Islet of Langerhans (tissue), 1 donor: ENCODE measurements at regions not wholly inside any gene's neighbourhood (a gene's known extent, or its start where the extent isn't known, plus 50 kb on each side); places are given as distances from the start of the nearest gene placed in this dataset.

Experiments used
- FAIRE-seq: peaks from one replicate; lab custom pipeline; 2011; peaks lifted over from hg19 to GRCh38; lab: Jason Lieb, UNC

DNA sequence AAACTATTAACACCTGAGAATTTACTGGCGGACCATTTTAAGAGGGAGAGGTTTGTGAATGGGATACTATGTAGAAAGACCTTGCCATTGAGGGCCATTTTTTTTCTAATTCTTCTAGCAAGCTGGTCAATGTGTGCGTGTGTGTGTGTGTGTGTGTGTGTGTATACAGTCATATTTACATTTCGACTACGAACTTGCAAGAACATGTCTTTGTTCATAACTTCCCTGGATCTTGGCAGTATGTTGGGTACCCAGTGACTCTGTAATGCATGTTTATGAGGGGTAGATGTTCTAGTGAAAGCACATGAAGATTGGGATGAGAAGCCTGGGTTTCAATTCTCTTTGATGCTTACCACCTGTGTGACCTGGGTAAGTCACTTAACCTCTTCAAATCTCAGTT is 133.6 kb downstream of the UBE2E3 start:
- no peak for FAIRE-seq

DNA sequence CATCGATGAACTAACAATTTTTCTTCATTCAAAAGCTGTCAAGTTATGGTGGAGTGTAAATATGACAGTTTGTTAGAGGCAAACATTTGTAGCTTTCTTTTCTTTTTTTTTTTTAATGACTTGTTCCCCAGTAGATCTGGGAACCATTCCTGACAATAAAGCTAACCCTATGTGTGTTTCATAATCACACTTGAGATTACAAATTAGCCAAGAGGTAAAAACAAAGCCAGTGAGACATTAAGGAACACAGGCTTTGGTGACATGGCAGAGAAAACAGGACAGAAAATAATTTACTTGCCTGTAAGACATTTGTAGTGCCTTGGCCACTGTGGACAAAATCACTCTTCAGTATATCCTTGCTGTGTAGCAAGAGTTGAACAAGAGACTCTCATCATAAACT is 135.9 kb downstream of the UBE2E3 start:
- FAIRE-seq, result no peak

DNA sequence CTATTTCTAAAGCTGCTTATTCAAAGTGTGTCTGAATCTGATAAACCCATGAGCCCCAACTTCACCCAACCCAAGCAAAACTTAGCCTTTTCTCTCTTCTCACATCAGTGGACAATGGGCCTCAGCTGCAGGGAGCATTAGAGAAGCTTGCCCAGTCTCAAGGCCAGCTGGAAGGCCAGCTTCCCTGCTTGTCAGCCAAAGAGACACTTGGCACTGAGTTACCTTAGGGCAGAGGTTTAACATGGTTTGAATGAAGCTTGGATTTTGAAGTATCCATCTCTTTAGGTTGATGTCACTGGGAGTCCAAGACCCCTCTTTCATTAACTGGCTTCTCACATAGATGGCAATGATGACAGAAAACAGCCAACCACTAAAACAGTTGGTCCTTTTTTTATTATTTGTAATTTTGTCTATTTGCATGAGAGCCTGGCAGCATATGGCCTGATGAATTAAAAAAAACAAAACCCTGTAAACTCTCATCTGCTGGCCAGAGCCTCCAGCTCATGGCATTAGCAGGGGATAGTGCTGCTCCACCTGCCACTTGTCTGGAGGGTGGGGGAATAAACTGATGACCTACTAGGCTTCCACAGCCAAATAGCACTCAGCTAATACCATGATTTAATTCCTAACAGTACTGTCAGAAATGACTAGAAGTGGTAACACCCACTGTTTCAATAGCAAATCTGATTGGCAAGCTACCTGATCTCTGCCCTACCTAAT is 137.0 kb downstream of the UBE2E3 start:
- FAIRE-seq, result no peak

DNA sequence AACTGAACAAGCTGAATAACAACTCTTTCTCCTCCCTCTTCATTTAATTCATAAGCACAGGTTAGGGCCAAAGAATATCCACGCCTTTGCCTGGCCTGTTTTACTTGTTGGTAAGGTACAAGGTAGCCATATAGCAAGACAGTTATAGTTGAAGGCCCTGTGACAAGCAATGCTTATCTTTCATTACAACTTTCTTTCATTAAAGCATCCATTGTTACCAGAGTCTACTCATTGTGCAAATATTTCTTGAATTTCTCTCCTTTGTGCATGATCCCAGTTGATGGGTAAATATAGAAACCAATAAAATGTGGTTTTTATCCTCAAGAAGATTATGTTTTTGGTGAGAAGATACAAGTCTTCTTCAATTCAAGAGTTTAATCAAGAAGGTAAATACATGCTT is 140.2 kb downstream of the UBE2E3 start:
- no peak for FAIRE-seq

DNA sequence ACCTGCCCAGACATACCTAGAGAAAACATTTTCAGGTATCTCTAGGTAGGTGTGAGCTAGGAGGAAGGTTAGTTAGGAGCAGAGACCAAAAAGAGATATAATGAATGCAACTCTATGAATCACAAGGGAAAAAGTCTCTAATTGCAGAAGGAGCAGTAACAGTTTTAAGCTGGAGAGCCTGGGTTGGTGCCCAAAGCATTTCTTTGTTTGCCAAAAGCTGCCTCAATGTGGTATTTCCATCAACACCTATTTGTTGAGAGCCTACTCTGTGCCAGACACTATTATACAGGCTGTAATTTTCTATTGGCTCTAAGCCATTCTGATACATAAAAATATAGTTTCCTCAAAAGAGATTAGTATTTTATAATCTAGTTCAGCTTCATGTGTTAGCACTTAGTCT is 141.6 kb downstream of the UBE2E3 start:
- FAIRE-seq, result no peak

- FAIRE-seq, result no peak
Observed at GRCh38 chr2:181122601-181123000, 142.2 kb downstream of the UBE2E3 start.

GRCh38 chr2:181123798-181124231 is 143.4 kb downstream of the UBE2E3 start:
- FAIRE-seq, result no peak

GRCh38 chr2:181124497-181124896 is 144.1 kb downstream of the UBE2E3 start:
- FAIRE-seq, result no peak

DNA sequence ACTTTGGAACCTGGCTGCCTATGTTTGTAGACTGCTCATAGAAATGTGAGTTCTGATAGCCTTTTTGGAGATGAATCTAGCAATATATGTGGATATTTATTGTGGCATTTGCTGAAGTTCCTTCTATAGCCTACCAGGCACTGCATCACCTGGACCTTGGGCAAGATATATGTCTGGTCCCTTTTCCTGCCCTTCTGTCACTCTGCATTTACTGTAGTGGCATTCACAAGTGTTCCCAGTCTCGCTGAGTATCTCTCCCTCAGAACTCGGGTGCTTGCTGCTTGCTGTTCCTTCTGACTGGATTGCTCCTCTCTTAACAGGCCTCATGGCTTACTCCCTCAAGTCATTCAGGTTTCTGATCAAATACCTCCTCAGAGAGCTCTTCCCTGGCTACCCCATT is 145.0 kb downstream of the UBE2E3 start:
- no peak for FAIRE-seq

DNA sequence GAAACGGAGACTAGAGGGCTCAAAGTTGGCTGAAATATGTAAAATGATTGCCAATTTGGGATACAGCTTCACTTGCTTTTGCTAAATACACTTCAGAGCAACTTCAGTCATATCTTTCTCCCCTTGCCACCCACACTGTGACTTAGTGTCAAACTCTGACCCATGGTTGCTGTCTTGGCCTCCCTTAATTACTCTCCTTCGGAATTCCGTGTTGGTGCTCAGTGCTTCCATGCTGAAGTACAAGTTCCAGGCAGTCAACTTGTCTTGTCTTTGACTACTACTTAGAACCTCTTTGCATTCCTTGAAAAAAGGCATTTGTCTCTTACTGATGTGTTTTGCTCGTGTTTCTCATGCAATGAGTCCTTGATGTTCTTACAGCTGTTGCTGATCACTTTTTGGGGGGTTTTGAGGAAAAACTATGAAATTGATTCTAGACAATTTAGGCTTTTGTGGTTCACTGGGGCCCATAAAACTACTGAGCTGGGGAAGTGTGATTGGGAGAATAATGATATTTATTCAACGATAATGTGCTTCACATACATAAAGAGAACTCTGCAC is 146.0 kb downstream of the UBE2E3 start:
- FAIRE-seq, result no peak

DNA sequence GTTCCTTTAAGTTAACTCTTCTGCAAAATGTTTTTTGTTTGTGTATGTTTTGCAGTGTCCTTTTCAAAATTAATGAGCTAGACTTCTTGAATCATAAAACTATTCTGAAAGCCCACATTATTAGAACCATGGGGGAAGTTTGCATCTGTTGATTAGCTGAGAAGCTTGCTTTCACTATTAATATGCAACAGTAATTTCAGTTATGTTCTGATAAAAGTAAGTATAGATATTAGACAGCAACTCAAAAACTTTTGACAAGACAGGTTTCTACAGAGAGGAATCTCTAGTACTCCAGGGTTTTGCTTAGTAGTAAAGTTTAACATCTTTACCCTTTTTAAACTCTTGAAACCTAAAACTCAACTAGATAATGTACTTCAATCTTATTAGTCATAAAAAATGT is 147.8 kb downstream of the UBE2E3 start:
- no peak for FAIRE-seq

DNA sequence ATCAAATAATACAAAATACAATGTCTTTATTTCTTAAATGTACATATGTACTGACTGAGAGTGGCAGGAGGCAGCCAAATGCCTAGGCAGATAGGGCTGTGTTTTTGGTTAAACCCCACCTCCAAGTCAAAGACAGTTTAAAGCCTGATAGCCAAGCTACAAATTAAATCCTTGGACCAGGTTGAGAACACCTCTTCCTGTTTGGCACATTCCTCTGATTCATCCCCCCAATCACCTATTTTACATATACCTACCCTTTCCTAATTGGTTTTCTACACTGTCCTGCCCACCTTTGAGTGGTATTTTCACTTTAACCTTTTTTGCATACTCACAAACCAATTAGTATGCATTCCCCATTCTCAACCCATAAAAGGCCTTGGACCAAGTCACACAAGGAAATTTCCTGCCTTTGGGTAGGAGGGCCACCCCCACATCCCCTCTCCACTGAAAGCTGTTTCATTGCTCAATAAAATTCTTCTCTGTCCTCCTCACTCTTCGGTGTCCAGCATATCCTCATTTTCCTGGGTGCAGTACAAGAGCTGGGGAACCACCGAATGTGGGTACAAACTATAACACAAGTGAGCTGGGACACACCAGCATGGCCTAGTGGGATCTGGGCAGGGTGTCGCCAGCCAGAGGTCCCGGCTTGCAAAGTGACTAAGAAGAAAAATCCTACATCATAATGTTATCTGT is 149.1 kb downstream of the UBE2E3 start:
- no peak for FAIRE-seq

GRCh38 chr2:181130686-181131085 is 150.3 kb downstream of the UBE2E3 start:
- FAIRE-seq, result no peak

DNA sequence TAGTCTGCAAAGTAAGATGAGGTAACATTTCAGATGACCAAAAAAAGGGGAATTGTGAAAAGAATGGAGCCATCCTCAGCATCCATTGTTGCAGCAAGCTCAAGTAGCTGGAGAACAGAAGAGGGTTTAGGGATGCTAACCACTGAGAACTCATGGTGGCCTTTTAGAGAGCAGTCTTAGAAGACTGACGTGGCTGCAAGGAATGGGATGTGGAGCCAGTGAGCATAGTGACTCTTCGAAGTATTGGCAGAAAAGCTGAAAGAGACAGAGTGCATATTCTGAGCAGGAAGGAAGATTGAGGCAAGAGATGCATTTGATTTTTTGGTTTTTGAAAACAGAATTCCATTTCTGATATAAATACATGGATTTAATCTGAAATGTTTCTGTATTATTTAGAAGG is 151.2 kb downstream of the UBE2E3 start:
- no peak for FAIRE-seq

DNA sequence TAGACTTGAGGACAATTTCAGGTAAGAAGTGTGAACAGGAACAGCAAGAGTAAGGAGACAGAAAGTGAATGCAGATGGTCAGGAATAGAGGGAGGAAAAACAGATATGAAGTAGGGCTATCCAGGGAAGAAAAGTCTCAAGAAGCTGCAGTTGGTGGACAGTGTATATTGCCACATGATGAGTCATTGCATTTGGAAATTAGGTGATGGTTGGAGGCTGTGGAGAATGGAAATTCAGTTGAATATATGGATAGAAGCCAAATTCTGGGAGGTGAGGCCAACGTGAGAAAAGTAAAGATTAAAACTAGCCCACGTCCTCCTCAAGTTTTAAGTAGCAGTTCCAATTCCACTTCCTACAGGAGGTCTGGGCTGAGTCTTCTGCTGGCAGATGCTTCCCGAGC is 158.4 kb downstream of the UBE2E3 start:
- no peak for FAIRE-seq

DNA sequence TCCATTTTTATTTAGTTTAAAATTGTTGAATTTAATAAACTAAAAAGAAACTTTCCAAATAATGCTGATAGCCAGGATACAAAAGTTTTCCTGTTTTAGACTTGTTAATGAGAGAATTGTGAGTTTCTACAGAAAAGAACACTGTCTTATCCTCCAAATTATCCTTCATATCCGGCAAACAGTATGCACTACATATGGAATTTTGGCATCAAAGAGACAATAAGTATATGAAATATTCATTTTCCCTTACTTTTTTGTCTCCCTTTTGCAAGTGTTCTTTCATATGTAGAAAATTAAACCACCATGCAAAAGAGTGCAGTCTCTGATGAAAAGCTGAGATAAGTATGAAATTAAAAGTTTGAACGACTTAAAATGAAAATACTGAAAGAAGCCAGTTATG is 159.4 kb downstream of the UBE2E3 start:
- no peak for FAIRE-seq

DNA sequence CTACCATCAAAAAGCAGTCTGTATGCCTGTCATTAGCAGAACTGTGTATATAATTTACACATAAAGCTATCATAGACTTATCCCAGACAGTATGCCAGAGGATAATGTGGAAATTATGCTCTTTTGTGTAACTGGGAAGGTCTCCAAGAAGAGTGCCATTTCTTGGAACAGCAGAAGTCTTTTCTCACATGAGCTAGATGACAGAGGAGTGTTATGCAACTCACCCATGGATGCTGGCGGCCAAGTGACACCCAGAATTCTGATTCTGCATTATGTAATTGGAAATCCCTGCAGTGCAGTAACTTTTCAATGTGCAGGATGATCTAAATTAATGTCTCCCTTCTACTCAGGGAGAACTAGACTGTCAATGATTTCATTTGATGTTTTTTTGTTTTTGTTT is 160.0 kb downstream of the UBE2E3 start:
- no peak for FAIRE-seq

- no peak for FAIRE-seq
Observed at GRCh38 chr2:181140928-181141327, 160.5 kb downstream of the UBE2E3 start.

GRCh38 chr2:181141676-181142075 is 161.3 kb downstream of the UBE2E3 start:
- no peak for FAIRE-seq

GRCh38 chr2:181142514-181142913 is 162.1 kb downstream of the UBE2E3 start:
- no peak for FAIRE-seq

- no peak for FAIRE-seq
Observed at GRCh38 chr2:181143790-181144300, 163.4 kb downstream of the UBE2E3 start.

- FAIRE-seq, result no peak
Observed at GRCh38 chr2:181145645-181146044, 165.2 kb downstream of the UBE2E3 start.

DNA sequence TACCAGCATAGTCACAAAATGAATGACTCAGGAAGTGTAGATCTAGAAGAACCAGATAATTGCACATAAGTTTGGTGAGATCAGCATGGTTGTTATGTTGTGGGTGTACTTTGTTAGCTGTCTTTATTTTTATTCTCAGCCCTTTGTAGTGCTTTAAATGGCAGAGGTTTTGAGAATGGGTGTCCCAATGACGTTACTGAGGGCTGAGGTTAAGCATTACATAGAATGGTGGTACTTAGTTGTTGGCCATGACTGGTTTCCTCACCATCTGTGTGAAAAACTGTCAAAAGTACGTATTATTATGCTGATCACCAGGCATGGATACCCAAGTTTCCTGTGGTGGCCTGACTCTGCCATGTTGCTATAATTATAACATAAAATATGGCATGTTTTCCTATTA is 165.8 kb downstream of the UBE2E3 start:
- FAIRE-seq, result no peak

GRCh38 chr2:181149056-181149455 is 168.7 kb downstream of the UBE2E3 start:
- FAIRE-seq, result no peak
